Upper lobe of left lung (tissue), 4 donors: ENCODE measurements at regions not wholly inside any gene's neighbourhood (a gene's known extent, or its start where the extent isn't known, plus 50 kb on each side); places are given as distances from the start of the nearest gene placed in this dataset.

Experiments
- EP300 ChIP-seq, 4 donors: sonication (generic); formaldehyde crosslinking; IDR thresholded peaks; one replicate each; pipeline ENCODE4 v1.5.1; 2017; ENCODE audit warnings: antibody characterized with exemption in 4 of 4, control low read depth in 2 of 4
- POLR2A ChIP-seq, 4 donors: fragments of 450-650 bp; IDR thresholded peaks; one replicate each; pipeline ENCODE4 v1.5.1; 2016 to 2017; ENCODE audit warnings: antibody characterized with exemption in 4 of 4, mild to moderate bottlenecking in 2 of 4
- POLR2AphosphoS5 ChIP-seq, 2 donors: sonication (generic); formaldehyde crosslinking; IDR thresholded peaks; one replicate each; pipeline ENCODE4 v1.5.1; 2017; ENCODE audit warnings: antibody characterized with exemption in 2 of 2
- TF ChIP-seq, protein P1 (sequence below), 6 experiments: fragments of 450-650 bp in 4 of 6; fragments of 200-600 bp in 2 of 6; sonication (generic) in 2 of 6; IDR thresholded peaks; one replicate each; pipeline ENCODE4 v1.5.1; 2016 to 2019; ENCODE audit warnings: antibody characterized with exemption in 6 of 6

DNA sequence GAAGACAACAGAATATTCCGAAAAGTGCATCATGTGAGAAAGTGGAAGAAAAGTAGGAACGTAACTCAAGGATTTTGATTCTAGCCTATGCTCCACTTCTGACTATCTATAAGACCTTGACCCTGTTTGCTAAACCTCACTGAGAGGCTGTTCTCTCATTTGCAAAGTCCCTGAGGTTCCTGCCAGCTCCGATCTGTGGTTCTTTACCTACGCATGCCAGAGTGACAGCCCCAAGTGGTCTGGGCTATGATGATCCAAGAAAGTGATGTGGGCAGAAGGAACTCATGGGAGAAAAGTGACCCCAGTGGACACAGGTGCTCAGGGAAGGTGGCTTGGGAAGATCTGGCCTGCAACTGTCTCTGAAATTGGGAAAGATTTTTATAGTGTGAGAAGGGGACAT is 301.1 kb upstream of the CDH11 start:
- no peak for TF ChIP-seq POLR2A (IDR thresholded peaks at IDR 0.05)
- TF ChIP-seq, protein P1, sequence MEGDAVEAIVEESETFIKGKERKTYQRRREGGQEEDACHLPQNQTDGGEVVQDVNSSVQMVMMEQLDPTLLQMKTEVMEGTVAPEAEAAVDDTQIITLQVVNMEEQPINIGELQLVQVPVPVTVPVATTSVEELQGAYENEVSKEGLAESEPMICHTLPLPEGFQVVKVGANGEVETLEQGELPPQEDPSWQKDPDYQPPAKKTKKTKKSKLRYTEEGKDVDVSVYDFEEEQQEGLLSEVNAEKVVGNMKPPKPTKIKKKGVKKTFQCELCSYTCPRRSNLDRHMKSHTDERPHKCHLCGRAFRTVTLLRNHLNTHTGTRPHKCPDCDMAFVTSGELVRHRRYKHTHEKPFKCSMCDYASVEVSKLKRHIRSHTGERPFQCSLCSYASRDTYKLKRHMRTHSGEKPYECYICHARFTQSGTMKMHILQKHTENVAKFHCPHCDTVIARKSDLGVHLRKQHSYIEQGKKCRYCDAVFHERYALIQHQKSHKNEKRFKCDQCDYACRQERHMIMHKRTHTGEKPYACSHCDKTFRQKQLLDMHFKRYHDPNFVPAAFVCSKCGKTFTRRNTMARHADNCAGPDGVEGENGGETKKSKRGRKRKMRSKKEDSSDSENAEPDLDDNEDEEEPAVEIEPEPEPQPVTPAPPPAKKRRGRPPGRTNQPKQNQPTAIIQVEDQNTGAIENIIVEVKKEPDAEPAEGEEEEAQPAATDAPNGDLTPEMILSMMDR (IDR thresholded peaks at IDR 0.05): no peak
- no peak for TF ChIP-seq POLR2AphosphoS5 (IDR thresholded peaks at IDR 0.05)
- TF ChIP-seq EP300 (IDR thresholded peaks at IDR 0.05): no peak
